Parathyroid adenoma (tissue), 2 donors: ENCODE measurements at regions not wholly inside any gene's neighbourhood (a gene's known extent, or its start where the extent isn't known, plus 50 kb on each side); places are given as distances from the start of the nearest gene placed in this dataset.

ENCODE experiments used
- H2AFZ ChIP-seq: fragments of 300-600 bp; sonication (generic); one replicate; pipeline ENCODE4 v1.7.0; 2017; ENCODE audit warnings: antibody characterized with exemption, mild to moderate bottlenecking
- H3K27ac ChIP-seq: fragments of 300-600 bp; sonication (generic); one replicate; pipeline ENCODE4 v1.7.0; 2017
- H3K27me3 ChIP-seq: fragments of 300-600 bp; sonication (generic); one replicate; pipeline ENCODE4 v1.7.0; 2017; ENCODE audit warnings: low read length; ENCODE audit not compliant: control insufficient read depth, insufficient read depth
- H3K36me3 ChIP-seq: fragments of 300-600 bp; sonication (generic); one replicate; pipeline ENCODE4 v1.7.0; 2017; ENCODE audit warnings: low read length; ENCODE audit not compliant: control insufficient read depth, insufficient read depth
- H3K4me1 ChIP-seq: fragments of 300-600 bp; sonication (generic); one replicate; pipeline ENCODE4 v1.7.0; 2017; ENCODE audit warnings: control low read depth
- H3K4me2 ChIP-seq: fragments of 300-600 bp; sonication (generic); one replicate; pipeline ENCODE4 v1.7.0; 2017; ENCODE audit warnings: low read length
- H3K4me3 ChIP-seq: fragments of 300-600 bp; sonication (generic); one replicate; pipeline ENCODE4 v1.7.0; 2017; ENCODE audit warnings: low read depth, low read length
- H3K79me2 ChIP-seq: fragments of 300-600 bp; sonication (generic); one replicate; pipeline ENCODE4 v1.7.0; 2017; ENCODE audit warnings: control low read depth
- H3K9ac ChIP-seq: fragments of 300-600 bp; sonication (generic); one replicate; pipeline ENCODE4 v1.7.0; 2017; ENCODE audit warnings: mild to moderate bottlenecking
- H3K9me3 ChIP-seq: fragments of 300-600 bp; sonication (generic); one replicate; pipeline ENCODE4 v1.7.0; 2017; ENCODE audit warnings: low read length; ENCODE audit not compliant: control insufficient read depth
- CTCF ChIP-seq: fragments of 300-600 bp; sonication (generic); IDR thresholded peaks from one replicate; pipeline ENCODE4 v1.7.0; 2017; ENCODE audit warnings: antibody characterized with exemption, mild to moderate bottlenecking
- donor health status: primary hyperparathyroidism.

- TF ChIP-seq CTCF, result no peak
- no peak overlapping the region for H3K9ac ChIP-seq
- no peaks in the 10 kb centered on the region for H3K4me1 ChIP-seq
- H3K79me2 ChIP-seq, result no peaks in the 10 kb centered on the region
- no peak overlapping the region for H2AFZ ChIP-seq
- no peaks in the 10 kb centered on the region for H3K9me3 ChIP-seq
- no peak overlapping the region for H3K4me3 ChIP-seq
- H3K27me3 ChIP-seq, result no peaks in the 10 kb centered on the region
- no peak overlapping the region for H3K27ac ChIP-seq
- H3K4me2 ChIP-seq, result no peak overlapping the region
- no peaks in the 10 kb centered on the region for H3K36me3 ChIP-seq
Observed at GRCh38 chr3:144466540-144466939, 494.9 kb downstream of the DIPK2A start.

GRCh38 chr3:144470666-144471065, 499.0 kb downstream of the DIPK2A start:
- Histone ChIP-seq H3K79me2 (no peaks in the 10 kb centered on the region), H3K4me2 (no peak overlapping the region), H3K27ac (no peak overlapping the region), H3K27me3 (no peaks in the 10 kb centered on the region), H3K4me3 (no peak overlapping the region), H3K9me3 (no peaks in the 10 kb centered on the region), H2AFZ (no peak overlapping the region), H3K4me1 (no peaks in the 10 kb centered on the region), H3K9ac (no peak overlapping the region), H3K36me3 (no peaks in the 10 kb centered on the region)
- no peak for TF ChIP-seq CTCF

GRCh38 chr3:144477593-144477992, 506.0 kb downstream of the DIPK2A start:
- H3K4me2 ChIP-seq, result no peak overlapping the region
- no peak overlapping the region for H2AFZ ChIP-seq
- H3K27me3 ChIP-seq, result no peaks in the 10 kb centered on the region
- TF ChIP-seq CTCF, result no peak
- no peak overlapping the region for H3K27ac ChIP-seq
- H3K4me1 ChIP-seq, result no peaks in the 10 kb centered on the region
- no peaks in the 10 kb centered on the region for H3K79me2 ChIP-seq
- H3K9ac ChIP-seq, result no peak overlapping the region
- H3K4me3 ChIP-seq, result no peak overlapping the region
- H3K36me3 ChIP-seq, result no peaks in the 10 kb centered on the region
- H3K9me3 ChIP-seq, result no peaks in the 10 kb centered on the region

- no peaks in the 10 kb centered on the region for H3K4me1 ChIP-seq
- H2AFZ ChIP-seq, result no peak overlapping the region
- no peaks in the 10 kb centered on the region for H3K79me2 ChIP-seq
- no peaks in the 10 kb centered on the region for H3K36me3 ChIP-seq
- no peaks in the 10 kb centered on the region for H3K9me3 ChIP-seq
- H3K4me2 ChIP-seq, result no peak overlapping the region
- no peak for TF ChIP-seq CTCF
- H3K4me3 ChIP-seq, result no peak overlapping the region
- H3K27me3 ChIP-seq, result no peaks in the 10 kb centered on the region
- no peak overlapping the region for H3K27ac ChIP-seq
- no peak overlapping the region for H3K9ac ChIP-seq
Observed at GRCh38 chr3:144480416-144480919, 508.8 kb downstream of the DIPK2A start.

- H3K4me1 ChIP-seq, result no peaks in the 10 kb centered on the region
- no peak overlapping the region for H3K9ac ChIP-seq
- H3K9me3 ChIP-seq, result no peaks in the 10 kb centered on the region
- H3K27ac ChIP-seq, result no peak overlapping the region
- TF ChIP-seq CTCF, result no peak
- H3K36me3 ChIP-seq, result no peaks in the 10 kb centered on the region
- H3K27me3 ChIP-seq, result no peaks in the 10 kb centered on the region
- H2AFZ ChIP-seq, result no peak overlapping the region
- H3K4me3 ChIP-seq, result no peak overlapping the region
- H3K79me2 ChIP-seq, result no peaks in the 10 kb centered on the region
- no peak overlapping the region for H3K4me2 ChIP-seq
Observed at GRCh38 chr3:144482876-144483275, 511.3 kb downstream of the DIPK2A start.
